T follicular helper cell (primary cell): ENCODE measurements at regions not wholly inside any gene's neighbourhood (a gene's known extent, or its start where the extent isn't known, plus 50 kb on each side); places are given as distances from the start of the nearest gene placed in this dataset.

Experiments
- DNase-seq: peaks from one replicate; pipeline ENCODE4 v3.0.0-alpha.2; 2020; ENCODE audit warnings: low read depth

DNA sequence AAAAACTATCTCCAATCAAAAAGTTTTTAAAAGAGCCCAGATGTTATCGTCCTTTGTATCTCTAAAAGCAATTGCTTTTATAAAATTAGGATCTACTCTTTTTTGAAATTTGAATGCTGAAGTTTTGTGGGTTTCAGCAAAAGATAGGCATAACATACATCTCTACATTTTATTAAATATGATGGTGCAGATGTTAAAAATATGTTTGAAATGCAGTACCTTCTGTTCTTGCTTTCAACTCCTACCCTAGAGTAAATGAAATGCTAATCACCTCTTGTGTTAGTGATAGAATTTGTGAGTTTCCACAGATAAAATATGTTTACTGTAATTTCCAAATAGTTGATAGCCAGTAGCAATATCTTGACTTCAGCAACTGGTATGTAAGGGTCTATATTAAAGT lies 95.7 kb upstream of the VPREB1 start:
- DNase-seq, result no peak

- DNase-seq, result no peak
Measured at GRCh38 chr22:22144858-22145257, 99.7 kb upstream of the VPREB1 start.

- no peak for DNase-seq
Measured at GRCh38 chr22:22143448-22143847, 101.1 kb upstream of the VPREB1 start.

GRCh38 chr22:22142661-22143060 lies 101.9 kb upstream of the VPREB1 start:
- no peak for DNase-seq

- no peak for DNase-seq
Measured at GRCh38 chr22:22141771-22142591, 102.6 kb upstream of the VPREB1 start.

DNA sequence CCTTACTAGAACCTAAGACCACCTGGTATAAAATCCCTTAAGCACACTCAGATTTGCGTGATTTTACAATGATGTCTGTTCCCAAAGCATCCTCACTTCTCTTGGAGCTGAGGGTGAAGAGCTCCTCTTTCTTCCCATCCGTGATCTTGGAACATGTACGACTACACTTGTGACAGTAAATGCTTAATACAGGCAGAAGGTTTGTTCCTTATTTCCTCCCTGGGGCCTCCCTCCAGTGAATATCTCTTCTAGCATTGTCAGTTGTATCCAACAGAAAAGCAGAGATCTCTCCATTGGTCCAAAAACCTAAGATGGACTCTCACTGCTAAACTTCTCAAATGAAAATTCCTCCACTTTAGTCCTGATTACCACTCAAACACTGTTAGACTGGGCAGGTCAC lies 103.6 kb upstream of the VPREB1 start:
- no peak for DNase-seq

- no peak for DNase-seq
Measured at GRCh38 chr22:22139364-22139763, 105.2 kb upstream of the VPREB1 start.

DNA sequence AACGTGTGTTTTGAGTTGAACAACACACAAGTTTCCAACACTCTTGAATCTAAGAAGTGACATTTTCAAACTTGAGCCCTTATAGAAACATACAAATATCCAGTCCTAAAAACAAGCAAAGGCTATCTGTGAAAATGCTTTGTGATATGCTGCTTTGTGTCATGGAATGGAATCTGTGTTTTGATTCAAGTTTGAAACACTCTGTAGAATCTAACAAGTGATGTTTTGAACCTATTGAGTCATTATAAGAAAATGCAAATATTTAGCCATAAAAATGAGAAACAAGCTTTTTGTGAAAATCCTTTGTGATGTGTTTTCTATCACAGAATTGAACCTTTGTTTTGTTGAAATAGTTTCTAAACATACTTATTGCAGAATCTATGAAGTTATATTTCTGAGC lies 105.7 kb upstream of the VPREB1 start:
- DNase-seq, result no peak

GRCh38 chr22:22137891-22138290 lies 106.7 kb upstream of the VPREB1 start:
- DNase-seq, result no peak

DNA sequence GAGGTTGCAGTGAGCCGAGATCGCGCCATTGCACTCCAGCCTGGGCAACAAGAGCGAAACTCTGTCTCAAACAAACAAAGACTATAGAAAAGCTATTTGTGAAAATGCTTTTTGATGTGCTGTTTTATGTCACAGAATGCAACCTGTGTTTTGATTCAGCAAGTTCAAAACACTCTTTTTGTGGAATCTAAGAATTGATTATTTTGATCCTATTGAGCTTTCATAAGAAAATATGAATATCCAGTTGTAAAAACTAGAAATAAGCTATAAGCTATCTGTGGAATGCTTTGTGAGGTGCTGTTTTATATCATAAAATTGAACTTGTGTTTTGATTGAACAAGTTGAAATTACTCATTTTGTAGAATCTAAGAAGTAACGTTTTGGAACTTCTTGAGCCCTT lies 110.7 kb upstream of the VPREB1 start:
- DNase-seq, result no peak

DNA sequence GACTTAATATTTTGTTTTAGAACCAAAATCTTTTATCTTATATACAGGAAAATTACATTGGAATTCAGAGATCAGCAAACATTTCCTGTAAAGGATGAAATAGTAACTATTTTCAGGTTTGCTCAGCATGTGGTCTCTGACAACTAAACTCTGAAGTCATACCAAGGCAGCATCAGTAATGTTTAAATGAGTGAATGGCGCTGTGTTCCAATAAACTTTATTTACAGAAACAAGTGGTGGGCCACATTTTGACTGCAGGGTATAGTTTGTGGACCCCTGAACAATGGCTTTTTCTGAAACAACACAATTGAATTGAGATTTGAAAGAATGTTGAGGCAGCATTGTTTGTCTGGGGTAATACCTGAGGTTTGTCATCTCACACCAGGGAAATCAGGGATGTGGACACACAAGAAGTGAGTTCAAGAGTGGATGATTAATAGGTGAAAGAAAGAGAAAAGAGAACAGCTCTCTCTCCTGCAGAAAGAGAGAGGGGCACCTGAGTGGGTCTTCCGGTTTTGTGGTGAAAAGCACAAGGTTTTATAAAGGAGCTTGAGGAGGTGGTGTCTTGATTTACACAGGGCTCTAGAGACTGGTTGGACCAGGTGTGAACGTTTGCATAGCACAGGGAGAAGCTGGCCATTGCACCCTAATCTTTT lies 113.5 kb upstream of the VPREB1 start:
- DNase-seq, result no peak

DNA sequence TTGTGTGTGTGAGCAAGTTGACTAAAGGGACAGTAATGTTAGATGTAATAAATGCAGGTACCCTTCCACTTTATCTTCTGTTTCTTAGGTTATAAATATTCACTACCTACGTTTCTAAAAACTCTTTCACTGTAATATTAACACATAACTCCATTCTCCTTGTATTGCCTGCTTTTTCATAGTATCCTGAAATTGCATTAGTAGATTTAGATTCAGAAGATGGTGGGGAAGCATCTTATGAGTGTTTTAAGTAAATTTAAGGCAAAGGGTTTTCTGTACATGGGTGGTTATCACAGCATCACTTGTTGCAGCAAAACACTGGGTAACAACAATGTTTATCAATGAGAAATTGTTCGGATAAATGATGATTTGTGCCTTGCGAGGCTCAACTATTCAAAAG lies 115.2 kb upstream of the VPREB1 start:
- no peak for DNase-seq

DNA sequence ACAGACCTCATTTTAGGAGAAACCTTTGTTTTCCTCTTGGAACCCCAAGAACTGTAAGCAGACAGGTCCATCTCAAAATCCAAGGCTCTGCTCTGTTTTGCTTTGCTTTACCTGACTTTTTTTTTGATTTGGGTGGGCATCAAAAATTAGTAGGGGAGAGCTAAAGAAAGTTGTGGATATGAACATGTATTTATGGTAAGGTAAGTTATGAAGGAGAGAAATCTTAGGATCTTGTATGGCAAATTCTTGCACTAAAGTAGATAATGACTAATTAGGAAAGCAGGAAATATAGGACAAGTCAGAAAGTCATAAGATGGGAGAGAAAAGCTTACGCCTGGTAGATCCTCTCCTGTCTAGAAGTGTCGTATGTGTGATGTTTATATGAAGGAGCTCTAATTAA lies 116.1 kb upstream of the VPREB1 start:
- DNase-seq, result no peak

- no peak for DNase-seq
Measured at GRCh38 chr22:22127100-22127499, 117.5 kb upstream of the VPREB1 start.

DNA sequence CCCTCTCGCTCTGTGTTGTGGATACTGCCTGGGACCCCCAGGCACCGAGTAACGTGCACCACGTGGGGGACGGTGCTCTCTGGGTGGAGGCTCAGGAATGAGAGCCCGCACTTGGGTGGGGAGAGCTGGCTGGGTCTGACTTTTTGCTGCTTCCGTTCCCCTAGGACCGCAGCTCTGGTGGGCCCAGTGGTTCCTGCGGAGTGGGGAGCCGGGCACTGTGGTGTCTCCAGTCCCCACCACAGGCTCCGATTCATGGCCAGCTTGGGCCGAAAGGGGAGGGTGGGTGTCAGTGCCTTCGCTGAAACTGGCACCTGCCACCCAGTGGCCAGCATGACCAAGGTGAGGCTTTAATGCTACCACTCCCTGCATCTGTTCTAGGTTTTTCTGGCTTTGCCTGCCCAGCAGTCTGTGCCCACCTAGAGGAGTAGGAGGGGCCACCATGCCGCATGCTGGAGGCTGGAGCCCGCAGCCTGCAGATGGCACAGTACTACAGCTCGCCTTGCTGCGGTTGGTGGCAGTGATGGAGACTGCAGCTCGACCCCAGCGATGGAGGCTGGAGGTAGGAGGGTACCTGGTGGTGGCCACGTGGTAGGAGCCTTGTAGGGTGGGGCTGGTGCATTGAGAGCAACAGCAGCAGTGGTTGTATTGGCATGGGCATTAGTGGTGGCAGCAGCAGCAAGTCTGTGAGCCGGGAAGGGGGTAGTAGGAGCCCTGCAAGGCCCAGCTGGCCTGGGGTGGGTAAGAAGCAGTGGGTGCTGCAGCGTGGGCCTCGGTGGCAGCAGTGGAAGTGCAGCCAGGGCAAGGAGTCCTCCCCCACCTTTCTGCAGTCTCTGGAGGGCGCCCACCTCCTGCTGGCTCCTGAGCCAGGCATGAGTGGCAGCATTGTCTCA lies 118.8 kb upstream of the VPREB1 start:
- no peak for DNase-seq

DNA sequence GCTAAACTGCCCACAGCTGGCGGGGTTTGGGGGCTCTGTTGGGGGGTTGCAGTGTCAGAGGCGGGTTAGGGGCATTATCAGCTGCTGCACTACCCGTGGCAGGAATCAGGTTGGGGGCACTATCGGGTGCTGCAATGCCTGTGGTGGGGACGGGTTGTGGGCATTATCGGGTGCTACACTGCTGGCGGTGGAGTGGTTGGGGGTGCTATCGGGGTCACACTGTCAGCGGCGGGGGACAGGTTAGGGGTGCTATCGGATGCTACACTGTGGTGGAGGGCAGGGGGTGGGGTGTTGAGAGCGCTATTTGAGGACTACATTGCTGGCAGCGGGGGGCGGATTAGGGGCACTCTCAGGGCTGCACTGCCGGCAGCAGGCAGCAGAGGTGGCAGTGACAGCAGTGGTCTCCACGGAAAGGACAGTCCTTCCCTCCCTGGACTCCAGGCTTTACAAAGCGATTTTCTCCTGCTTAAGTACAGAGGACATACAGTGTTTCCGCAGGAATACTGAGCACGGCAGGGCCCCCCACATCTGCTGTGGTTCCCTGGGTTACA lies 119.5 kb upstream of the VPREB1 start:
- no peak for DNase-seq

DNA sequence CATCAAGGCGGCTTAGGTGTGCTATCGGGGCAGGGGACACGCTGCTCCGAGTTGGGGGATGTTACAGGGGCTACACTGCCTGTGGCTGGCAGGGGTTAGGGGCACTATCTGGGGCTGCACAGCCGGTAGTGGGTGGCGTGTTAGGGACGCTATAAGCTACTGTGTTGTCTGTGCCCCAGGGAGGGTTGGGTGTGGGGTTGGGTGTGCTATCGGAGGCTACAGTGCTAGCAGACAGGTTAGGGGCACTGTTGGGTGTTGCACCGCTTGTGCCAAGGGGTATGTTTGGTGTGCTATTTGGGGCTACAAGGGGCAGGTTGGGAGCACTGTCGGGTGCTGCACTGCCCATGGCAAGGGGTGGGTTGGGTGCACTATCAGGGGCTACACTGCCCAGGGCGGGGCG lies 120.2 kb upstream of the VPREB1 start:
- no peak for DNase-seq

DNA sequence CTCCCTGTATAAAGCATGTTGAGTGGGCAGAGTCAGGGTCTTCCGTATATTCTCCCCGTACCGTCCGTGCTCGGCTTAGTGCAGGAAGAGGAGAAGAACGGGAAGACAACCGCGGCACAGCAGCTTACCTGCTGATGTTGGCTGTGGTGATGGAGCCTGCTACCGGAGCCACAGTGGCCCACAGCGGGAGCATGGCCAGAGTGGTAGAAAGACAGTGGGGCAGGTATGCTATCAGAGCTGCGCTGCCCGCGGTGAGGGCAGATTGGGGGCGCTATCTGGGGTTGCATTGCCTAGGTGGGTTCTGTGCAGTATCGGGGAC lies 120.7 kb upstream of the VPREB1 start:
- no peak for DNase-seq

- no peak for DNase-seq
Measured at GRCh38 chr22:22123118-22123959, 121.2 kb upstream of the VPREB1 start.

GRCh38 chr22:22122348-22123117 lies 122.1 kb upstream of the VPREB1 start:
- no peak for DNase-seq

- no peak for DNase-seq
Measured at GRCh38 chr22:22121445-22121844, 123.1 kb upstream of the VPREB1 start.
